IPS-15b (cell line): ENCODE measurements at regions not wholly inside any gene's neighbourhood (a gene's known extent, or its start where the extent isn't known, plus 50 kb on each side); places are given as distances from the start of the nearest gene placed in this dataset.
"Not testable (repeated sequence)": the region's sequence is repeated elsewhere in the genome, so short reads cannot be mapped to it uniquely, and the experiment has no call there.

ENCODE experiments used
- H3K27me3 ChIP-seq: one replicate; pipeline ENCODE4 v1.6.1; 2013; ENCODE audit warnings: low read length; ENCODE audit not compliant: control insufficient read depth, insufficient read depth
- H3K36me3 ChIP-seq: one replicate; pipeline ENCODE4 v1.6.1; 2013; ENCODE audit warnings: low read length; ENCODE audit not compliant: control insufficient read depth, insufficient read depth
- H3K4me1 ChIP-seq: one replicate; pipeline ENCODE4 v1.6.1; 2013; ENCODE audit warnings: mild to moderate bottlenecking, low read length; ENCODE audit not compliant: control insufficient read depth, insufficient read depth
- H3K4me3 ChIP-seq: one replicate; pipeline ENCODE4 v1.5.1; 2013; ENCODE audit warnings: low read depth, low read length
- H3K9ac ChIP-seq: one replicate; pipeline ENCODE4 v1.6.1; 2013; ENCODE audit warnings: low read depth, mild to moderate bottlenecking, low read length
- H3K9me3 ChIP-seq: one replicate; pipeline ENCODE4 v1.6.1; 2013; ENCODE audit warnings: mild to moderate bottlenecking, low read length; ENCODE audit not compliant: control insufficient read depth, insufficient read depth

DNA sequence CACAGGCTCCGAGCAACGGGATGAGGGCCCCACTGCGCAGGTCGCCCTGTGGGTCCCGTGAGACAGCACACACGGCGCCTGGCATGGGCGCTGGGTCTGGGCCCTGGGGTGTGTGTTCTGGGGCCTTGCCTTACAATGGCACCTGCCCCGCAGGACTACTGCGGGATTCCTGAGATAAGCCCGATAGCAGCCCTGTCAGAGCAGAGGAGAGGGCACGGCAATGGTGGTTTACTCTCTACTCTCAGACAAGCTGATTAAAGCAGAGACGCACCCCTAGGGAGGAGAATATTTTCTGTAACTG, 151.1 kb downstream of the NPIPB11 start:
- not testable (repeated sequence) for H3K36me3 ChIP-seq, H3K9me3 ChIP-seq, H3K27me3 ChIP-seq, H3K4me1 ChIP-seq, H3K9ac ChIP-seq, H3K4me3 ChIP-seq

DNA sequence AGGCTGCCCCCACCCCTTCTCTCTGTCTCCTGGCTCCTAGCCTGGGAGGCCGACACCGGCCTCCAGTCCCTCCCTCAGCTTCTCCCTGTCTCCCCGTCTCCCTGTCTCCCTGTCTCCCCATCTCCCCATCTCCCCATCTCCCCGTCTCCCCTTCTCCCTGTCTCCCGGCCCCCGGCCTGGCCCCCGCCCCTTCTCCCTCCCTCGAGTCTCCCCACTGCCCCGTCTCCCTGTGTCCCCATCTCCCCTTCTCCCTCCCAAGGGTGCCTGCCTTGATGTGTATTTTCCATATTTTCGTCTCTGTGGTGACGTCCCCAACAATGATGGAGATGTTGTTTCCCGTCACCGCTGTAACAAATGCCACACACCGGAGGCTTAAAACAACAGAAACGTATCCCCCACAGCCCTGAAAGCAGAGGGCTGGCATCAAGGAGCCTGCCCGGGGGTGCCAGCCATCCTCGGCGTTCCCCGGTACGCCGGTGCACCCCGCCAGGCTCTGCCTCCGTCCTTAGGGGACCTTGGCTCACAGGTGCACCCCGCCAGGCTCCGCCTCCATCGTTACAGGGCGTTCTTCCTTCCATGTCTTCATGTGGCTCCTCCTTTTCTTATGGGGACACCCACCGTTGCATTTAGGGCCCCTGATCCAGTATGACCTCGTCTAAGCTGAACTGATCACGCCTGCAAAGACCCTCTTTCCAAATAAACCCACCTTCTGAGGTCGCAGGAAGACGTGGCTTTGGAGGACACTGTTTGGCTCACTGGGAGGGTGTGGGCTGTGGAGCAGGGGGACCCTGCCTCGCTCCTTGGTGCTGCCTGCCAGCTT, 151.6 kb downstream of the NPIPB11 start:
- Histone ChIP-seq H3K9ac (no peak overlapping the region), H3K4me1 (peaks cover 2% of the 10 kb centered on the region), H3K4me3 (no peak overlapping the region), H3K27me3 (no peaks in the 10 kb centered on the region), H3K36me3 (no peaks in the 10 kb centered on the region), H3K9me3 (no peaks in the 10 kb centered on the region)

DNA sequence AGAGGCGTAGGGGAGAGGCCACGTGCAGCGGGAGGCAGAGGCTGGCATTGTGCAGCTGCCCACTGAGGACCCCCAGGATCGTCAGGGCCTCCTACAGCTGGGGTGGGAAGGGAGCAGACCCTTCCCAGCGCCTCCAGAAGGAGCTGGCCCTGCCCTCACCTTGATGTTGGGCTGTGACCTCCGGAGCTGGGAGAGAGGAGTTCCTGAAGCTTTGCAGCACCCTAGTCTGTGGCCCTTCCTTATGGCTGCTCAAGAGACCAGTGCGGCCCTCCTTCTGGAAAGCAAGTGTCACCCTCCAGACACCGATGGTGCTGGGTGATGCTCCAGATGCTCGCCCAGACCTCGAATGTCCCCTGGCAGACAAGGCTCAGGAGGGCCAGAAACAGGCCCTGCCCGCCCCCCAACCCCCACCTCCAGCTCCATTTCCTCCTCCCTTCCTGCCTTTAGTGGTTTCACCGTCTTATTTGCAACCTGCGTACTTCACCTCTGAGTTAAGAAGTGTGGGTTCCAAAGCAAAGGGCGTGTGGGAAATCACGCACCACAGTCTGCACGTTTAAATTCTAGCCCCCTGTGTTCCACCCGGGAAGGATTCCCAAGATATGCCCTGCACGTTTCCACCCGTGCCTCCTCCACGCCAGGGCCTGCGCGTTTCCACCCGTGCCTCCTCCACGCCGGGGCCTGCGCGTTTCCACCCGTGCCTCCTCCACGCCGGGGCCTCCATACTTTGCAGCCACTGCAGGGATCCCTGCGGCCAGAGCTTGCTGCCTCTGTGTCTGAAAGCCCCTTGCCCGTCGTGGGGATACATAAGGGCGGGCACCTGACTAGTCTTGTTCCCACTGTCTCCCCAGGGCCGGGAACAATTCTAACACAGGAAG, 152.6 kb downstream of the NPIPB11 start:
- not testable (repeated sequence) for H3K9me3 ChIP-seq, H3K9ac ChIP-seq, H3K27me3 ChIP-seq, H3K36me3 ChIP-seq, H3K4me1 ChIP-seq, H3K4me3 ChIP-seq

DNA sequence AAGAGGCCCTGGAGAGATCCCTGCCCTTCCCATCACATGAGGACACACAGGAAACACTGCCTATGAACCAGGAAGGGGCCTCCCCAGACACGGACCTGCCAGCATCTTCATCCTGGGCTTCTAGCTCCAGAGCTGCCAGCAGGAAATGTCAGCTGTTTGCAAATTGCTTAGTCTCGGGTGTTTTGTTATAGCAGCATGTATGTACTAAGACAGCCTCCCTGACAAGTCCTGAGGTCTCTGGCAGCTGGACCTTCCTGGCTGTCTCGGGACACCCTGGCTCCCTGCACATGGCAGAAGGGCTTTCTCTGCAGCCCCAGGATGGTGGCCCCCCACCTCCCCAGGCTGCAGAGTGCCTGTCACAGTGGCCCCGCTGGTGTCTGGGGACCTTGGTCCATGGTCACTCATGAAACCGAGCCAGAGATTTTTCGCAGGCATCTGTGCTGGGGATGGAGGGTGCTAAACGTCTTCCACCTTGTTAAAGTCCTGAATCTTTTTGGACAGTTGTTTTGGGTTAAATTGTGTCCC, 153.4 kb downstream of the NPIPB11 start:
- H3K4me3 ChIP-seq, H3K9me3 ChIP-seq, H3K9ac ChIP-seq, H3K27me3 ChIP-seq, H3K36me3 ChIP-seq, H3K4me1 ChIP-seq: not testable (repeated sequence)

DNA sequence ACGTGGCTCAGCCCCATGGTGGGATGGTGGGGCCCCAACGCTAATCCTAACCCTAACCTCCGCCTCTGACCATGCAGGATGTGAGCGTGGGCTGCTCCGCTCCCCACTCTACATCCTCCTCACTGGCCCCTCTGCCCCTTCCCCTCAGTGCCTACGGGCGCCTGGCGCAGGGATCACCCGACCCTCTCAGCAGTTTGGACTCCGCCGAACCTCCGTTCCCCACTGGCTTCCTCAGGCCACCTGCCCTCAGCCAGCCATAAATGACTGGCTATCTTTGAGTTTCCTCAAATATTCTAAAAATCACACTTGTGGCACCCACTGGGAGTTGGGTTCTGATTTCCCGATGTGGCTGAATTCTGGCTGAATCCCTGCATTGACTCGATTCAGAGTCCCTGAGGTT, 154.2 kb downstream of the NPIPB11 start:
- not testable (repeated sequence) for H3K9ac ChIP-seq, H3K4me3 ChIP-seq, H3K9me3 ChIP-seq, H3K4me1 ChIP-seq, H3K36me3 ChIP-seq, H3K27me3 ChIP-seq

DNA sequence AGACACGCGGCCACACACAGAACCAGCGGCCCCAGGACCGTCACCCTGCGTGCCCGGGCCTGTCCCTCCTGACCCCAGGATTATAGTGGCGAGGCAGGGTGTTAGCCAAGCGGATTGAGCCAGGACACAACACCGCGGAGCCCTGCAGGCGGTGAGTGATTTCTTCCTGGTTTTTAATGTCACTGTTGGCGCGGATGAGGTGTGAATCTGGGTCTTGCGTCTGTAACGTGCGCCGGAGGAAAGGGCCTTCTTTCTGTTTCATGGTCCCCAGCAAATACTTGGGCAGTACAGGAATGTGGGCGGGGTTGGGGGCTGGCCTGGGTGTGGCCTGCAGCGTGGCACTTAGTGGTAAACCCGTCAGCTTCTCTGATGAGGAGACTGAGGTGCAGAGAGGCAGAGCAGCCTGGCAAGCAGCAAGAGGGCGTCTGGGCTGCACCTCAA, 154.9 kb downstream of the NPIPB11 start:
- not testable (repeated sequence) for H3K9ac ChIP-seq, H3K4me1 ChIP-seq, H3K9me3 ChIP-seq, H3K36me3 ChIP-seq, H3K4me3 ChIP-seq, H3K27me3 ChIP-seq

DNA sequence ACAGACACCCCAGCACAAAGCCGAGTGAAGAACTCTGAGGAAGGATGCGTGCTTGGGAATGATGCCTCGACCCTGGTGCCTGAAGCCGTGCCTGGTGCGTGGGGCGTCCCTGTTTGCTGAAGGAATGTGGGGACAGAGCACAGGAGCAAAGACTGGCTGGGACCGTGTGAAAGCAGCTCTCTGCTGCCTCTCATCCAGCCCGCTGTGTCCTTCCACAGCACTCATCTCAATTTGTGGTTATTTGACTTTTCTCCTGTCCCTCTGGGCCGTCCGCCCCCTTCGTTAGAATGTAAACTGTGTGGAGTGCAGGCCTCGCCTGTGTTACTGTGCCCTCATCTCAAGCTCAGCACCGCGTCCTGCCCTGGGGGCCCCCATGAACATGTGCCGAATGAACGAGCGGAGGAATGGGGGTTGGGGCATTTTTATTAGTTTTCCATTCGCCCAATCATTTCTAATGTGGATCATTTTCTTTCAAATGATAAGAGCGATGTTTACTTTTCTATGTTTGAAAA, 155.5 kb downstream of the NPIPB11 start:
- H3K36me3 ChIP-seq, H3K4me1 ChIP-seq, H3K9me3 ChIP-seq, H3K4me3 ChIP-seq, H3K27me3 ChIP-seq, H3K9ac ChIP-seq: not testable (repeated sequence)

DNA sequence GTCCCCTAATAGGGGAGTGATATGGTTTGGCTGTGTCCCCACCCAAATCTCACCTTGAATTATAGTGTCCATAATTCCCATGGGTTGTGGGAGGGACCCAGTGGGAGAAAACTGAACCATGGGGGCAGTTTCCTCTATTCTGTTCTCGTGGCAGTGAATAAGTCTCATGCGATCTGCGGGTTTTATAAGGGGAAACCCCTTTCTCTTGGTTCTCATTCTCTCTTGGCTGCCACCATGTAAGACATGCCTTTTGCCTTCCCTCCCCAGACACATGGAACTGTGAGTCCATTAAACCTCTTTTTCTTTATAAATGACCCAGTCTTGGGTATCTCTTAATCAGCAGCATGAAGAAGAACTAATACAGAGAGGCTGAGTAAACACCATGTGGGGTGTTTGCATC, 156.0 kb downstream of the NPIPB11 start:
- not testable (repeated sequence) for H3K36me3 ChIP-seq, H3K4me3 ChIP-seq, H3K9me3 ChIP-seq, H3K4me1 ChIP-seq, H3K27me3 ChIP-seq, H3K9ac ChIP-seq

DNA sequence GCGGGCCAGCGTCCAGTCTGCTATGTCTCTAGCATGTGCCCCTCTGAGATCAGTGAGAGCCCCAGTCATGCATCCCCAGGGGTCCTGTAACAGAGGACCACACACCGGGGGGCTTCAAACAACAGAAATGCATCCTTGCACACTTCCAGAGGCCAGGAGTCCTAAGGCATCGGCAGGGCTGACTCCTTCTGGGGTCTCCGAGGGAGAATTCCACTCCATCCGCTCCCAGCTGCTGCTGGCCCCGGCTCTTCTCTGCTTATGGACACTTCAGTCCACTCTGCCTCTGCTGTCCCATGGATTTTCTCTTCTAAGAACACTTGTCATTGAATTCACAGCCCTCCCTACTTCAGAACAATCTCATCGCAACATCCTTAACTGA, 157.6 kb downstream of the NPIPB11 start:
- not testable (repeated sequence) for H3K9me3 ChIP-seq, H3K27me3 ChIP-seq, H3K9ac ChIP-seq, H3K4me3 ChIP-seq, H3K4me1 ChIP-seq, H3K36me3 ChIP-seq

DNA sequence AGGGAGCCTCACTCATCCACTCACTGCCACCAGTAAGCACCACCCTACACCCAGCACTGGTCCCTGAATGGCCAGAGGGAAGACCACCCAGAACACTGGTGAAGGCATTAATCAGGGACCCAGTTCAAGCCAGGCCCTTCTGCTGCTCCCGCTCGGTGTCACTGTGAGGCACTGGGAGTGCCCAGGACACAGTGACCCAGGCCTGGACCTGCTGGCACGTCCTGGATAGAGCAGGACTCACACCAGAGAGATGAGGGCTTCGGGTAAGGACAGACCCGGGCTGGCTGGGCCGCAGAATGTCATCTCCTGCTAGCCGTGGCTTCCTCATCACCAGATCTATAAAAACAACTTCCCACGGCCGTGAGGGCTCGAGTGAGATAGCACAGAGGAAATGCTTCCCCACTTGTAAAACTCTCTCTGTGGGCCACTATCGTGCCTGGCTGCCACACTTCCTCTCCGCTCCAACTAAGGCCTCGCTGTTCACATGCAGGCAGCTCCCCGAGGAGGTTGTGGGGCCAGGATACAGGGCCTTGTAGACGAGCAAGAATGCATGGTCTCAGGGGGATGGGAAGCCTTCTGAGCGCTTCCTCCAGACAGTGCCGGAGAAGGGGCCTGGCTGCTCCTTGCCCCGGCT, 158.1 kb downstream of the NPIPB11 start:
- H3K9me3 ChIP-seq, H3K9ac ChIP-seq: not testable (repeated sequence)

DNA sequence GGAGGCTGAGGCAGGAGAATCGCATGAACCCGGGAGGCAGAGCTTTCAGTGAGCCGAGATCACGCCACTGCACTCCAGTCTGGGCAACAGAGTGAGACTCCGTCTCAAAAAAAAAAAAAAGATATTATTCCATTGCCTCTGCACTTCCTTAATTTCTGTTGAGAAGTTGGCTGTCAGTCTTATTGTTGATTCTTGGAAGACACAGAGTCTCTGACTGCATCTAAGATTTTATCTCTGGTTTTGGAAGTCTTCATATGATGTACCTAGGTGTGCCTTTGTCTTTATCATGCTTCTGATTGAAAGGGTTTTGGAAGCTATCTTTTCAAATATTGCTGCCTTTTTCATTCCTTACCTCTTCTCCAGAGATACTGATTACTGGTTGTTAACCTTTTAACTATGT, 160.4 kb downstream of the NPIPB11 start:
- H3K27me3 ChIP-seq, H3K9me3 ChIP-seq, H3K4me1 ChIP-seq, H3K4me3 ChIP-seq, H3K9ac ChIP-seq, H3K36me3 ChIP-seq: not testable (repeated sequence)

More for the DNA sequence above, 158.1 kb downstream of the NPIPB11 start:
- not testable (repeated sequence) for H3K4me3 ChIP-seq, H3K4me1 ChIP-seq, H3K36me3 ChIP-seq, H3K27me3 ChIP-seq
